ENCODE measurements at regions not wholly inside any gene's neighbourhood (a gene's known extent, or its start where the extent isn't known, plus 50 kb on each side); places are given as distances from the start of the nearest gene placed in this dataset.

DNA sequence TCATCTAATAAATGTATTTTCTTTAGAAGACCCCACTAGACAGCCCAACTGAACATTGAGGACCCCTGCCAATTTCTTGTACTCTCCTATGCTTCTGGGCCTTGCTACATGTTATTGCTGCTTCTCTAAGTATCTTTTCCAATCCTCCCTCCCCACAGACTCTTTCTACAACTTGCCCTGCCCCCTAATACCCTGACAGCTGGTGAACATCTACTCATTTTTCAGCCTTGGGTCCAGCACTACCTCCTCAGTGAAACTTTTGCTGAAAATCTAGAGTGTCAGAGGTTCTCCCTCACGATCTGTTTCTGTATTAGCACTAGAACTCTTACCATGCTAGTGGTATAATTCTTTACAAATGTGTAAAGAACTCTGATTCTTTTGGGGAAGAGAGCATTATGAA, 106.8 kb upstream of the SIX3 start:
- H4K20me1 ChIP-seq (ENCODE audit: insufficient read depth) = no peaks in the 10 kb centered on the region

DNA sequence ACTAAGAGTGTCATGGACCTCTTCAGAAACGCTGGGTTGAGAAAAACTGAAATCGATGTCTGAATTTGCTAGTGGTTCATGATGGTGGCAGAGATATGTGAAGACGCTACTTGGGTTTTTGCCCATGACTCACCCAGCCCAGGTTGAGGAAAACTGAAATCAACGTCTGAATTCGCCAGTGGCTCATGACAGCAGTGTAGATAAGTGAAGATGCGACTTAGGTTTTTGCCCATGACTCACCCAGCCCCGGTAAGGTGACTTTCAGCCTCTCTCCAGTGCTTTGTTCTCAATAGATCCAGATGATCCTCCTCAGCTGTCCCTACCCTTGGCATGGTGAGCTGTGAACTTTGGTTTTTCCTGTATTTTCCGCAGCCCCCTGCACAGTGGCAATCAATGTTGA, 105.3 kb upstream of the SIX3 start:
- Histone ChIP-seq H3K36me3 (ENCODE audit: low read depth) (no peaks in the 10 kb centered on the region), H3F3A (ENCODE audit: insufficient read depth) (no peaks in the 10 kb centered on the region), H3K4me2 (ENCODE audit: unreplicated experiment) (no peak overlapping the region), H2AFZ (no peak overlapping the region), H4K20me1 (ENCODE audit: insufficient read depth) (no peaks in the 10 kb centered on the region), H3K27me3 (replicated peaks; ENCODE audit: insufficient read depth) (peaks cover 11% of the 10 kb centered on the region), H3K27ac (no peak overlapping the region), H3K4me3 (no peak overlapping the region), H3K9me3 (ENCODE audit: low read depth) (no peaks in the 10 kb centered on the region), H3K9me2 (ENCODE audit: insufficient read depth) (no peaks in the 10 kb centered on the region), H3K4me1 (ENCODE audit: insufficient read depth) (no peaks in the 10 kb centered on the region), H3K79me2 (ENCODE audit: insufficient read depth) (no peaks in the 10 kb centered on the region), H3K9ac (no peak overlapping the region)
- no peak for TF ChIP-seq EZH2 (IDR thresholded peaks at IDR 0.05; ENCODE audit: insufficient read depth, poor library complexity, severe bottlenecking)
- no peak for TF ChIP-seq EZH2phosphoT487 (IDR thresholded peaks at IDR 0.05; ENCODE audit: insufficient read depth, low read depth)
- DNase-seq = no peak
- in situ Hi-C loops (cut with MboI) = no loop called here
- WGBS, 2 experiments (ENCODE audit: low coverage in 1 of 2, low lambda C conversion rate in 2 of 2, missing lambda C conversion rate in 2 of 2) = 61 to 65% methylated on average over 8 of the region's 8 CpGs

More for the DNA sequence above, 106.8 kb upstream of the SIX3 start:
- H3K4me2 ChIP-seq (ENCODE audit: unreplicated experiment) = no peak overlapping the region
- H3K27me3 ChIP-seq (replicated peaks; ENCODE audit: insufficient read depth) = peaks cover under 1% of the 10 kb centered on the region; the same call in 1 of the 2 replicates
- no peak overlapping the region for H3K27ac ChIP-seq
- no peaks in the 10 kb centered on the region for H3K9me3 ChIP-seq (ENCODE audit: low read depth)
- H3K4me1 ChIP-seq (ENCODE audit: insufficient read depth) = no peaks in the 10 kb centered on the region
- H3F3A ChIP-seq (ENCODE audit: insufficient read depth) = no peaks in the 10 kb centered on the region
- no peak for TF ChIP-seq EZH2phosphoT487 (IDR thresholded peaks at IDR 0.05; ENCODE audit: insufficient read depth, low read depth)
- no peaks in the 10 kb centered on the region for H3K36me3 ChIP-seq (ENCODE audit: low read depth)
- in situ Hi-C loops (cut with MboI) = no loop called here
- no peak overlapping the region for H3K4me3 ChIP-seq
- no peaks in the 10 kb centered on the region for H3K79me2 ChIP-seq (ENCODE audit: insufficient read depth)
- no peak for DNase-seq
- H3K9me2 ChIP-seq (ENCODE audit: insufficient read depth) = no peaks in the 10 kb centered on the region
- no peak overlapping the region for H2AFZ ChIP-seq
- no peak overlapping the region for H3K9ac ChIP-seq
- WGBS, 2 experiments (ENCODE audit: low coverage in 1 of 2, low lambda C conversion rate in 2 of 2, missing lambda C conversion rate in 2 of 2) = 3 to 7% methylated on average over 1 of the region's 1 CpG

DNA sequence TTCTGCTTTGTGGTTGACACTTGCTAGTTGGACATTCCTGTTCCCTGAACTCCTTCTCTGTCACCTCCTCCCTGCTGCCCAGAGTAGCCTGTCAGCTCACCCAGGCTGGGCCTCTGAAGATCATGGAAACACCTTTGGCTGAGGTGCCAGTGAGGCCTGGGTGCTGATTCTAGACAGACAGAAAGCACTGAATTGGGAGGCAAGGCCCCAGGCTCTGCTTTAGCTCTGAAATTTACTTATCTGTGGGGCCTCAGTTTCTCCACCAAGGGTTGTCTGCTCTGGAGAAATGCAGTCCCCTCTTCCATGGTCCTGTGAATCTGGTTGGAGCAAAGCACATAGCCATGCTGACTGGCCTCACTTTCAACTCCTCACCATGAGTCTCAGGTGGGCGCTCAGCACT, 104.6 kb upstream of the SIX3 start:
- in situ Hi-C loops (cut with MboI) = no loop called here
- no peaks in the 10 kb centered on the region for H3K79me2 ChIP-seq (ENCODE audit: insufficient read depth)
- TF ChIP-seq EZH2 (IDR thresholded peaks at IDR 0.05; ENCODE audit: insufficient read depth, poor library complexity, severe bottlenecking) = no peak
- TF ChIP-seq EZH2phosphoT487 (IDR thresholded peaks at IDR 0.05; ENCODE audit: insufficient read depth, low read depth) = no peak
- no peaks in the 10 kb centered on the region for H3K9me2 ChIP-seq (ENCODE audit: insufficient read depth)
- no peak for DNase-seq
- no peak overlapping the region for H2AFZ ChIP-seq
- WGBS, 2 experiments (ENCODE audit: low coverage in 1 of 2, low lambda C conversion rate in 2 of 2, missing lambda C conversion rate in 2 of 2) = 32 to 58% methylated on average over 1 of the region's 1 CpG
- no peak overlapping the region for H3K27ac ChIP-seq
- no peaks in the 10 kb centered on the region for H3K4me1 ChIP-seq (ENCODE audit: insufficient read depth)
- H4K20me1 ChIP-seq (ENCODE audit: insufficient read depth) = no peaks in the 10 kb centered on the region
- H3K9me3 ChIP-seq (ENCODE audit: low read depth) = no peaks in the 10 kb centered on the region
- no peak overlapping the region for H3K4me2 ChIP-seq (ENCODE audit: unreplicated experiment)
- peaks cover 11% of the 10 kb centered on the region for H3K27me3 ChIP-seq (replicated peaks; ENCODE audit: insufficient read depth)
- no peak overlapping the region for H3K9ac ChIP-seq
- H3F3A ChIP-seq (ENCODE audit: insufficient read depth) = no peaks in the 10 kb centered on the region
- no peaks in the 10 kb centered on the region for H3K36me3 ChIP-seq (ENCODE audit: low read depth)
- no peak overlapping the region for H3K4me3 ChIP-seq

DNA sequence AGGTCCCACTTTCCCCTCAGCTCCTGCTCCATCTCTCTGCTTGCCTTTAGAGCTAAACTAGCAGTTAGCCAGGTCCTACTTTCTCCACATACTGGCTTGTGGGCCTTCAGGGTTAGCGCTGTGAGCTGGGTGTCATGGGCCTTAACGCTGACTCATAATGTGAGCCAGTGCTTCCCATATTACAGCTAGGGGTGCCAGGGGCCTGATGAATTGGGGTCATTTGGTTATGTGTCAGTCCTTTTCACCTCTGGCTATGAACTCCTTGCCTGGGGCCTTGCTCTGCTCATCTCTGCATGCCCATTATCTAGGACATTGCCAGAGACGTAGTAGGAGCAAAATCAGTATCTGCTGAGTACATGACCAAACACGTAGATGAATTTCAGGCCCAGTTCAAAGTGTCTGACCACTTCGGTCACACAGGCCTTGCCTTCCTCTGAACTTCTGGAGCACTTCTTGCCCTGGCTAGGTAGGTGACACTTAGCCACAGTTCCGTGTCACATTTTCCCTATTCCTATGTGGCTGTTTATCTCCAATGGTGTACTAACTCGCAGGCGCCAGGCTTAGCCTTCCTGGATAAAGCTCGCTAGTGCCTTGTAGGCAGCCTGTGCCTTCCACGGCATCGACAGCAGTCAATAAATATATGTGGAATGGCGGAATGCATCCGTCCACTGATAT, 103.2 kb upstream of the SIX3 start:
- DNase-seq = no peak
- Histone ChIP-seq H3K9me2 (ENCODE audit: insufficient read depth) (no peaks in the 10 kb centered on the region), H3F3A (ENCODE audit: insufficient read depth) (no peaks in the 10 kb centered on the region), H3K27me3 (replicated peaks; ENCODE audit: insufficient read depth) (peaks cover 11% of the 10 kb centered on the region), H4K20me1 (ENCODE audit: insufficient read depth) (no peaks in the 10 kb centered on the region), H3K9me3 (ENCODE audit: low read depth) (no peaks in the 10 kb centered on the region), H3K79me2 (ENCODE audit: insufficient read depth) (no peaks in the 10 kb centered on the region), H3K27ac (no peak overlapping the region), H3K4me3 (no peak overlapping the region), H2AFZ (no peak overlapping the region), H3K4me1 (ENCODE audit: insufficient read depth) (no peaks in the 10 kb centered on the region), H3K4me2 (ENCODE audit: unreplicated experiment) (no peak overlapping the region), H3K36me3 (ENCODE audit: low read depth) (no peaks in the 10 kb centered on the region), H3K9ac (no peak overlapping the region)
- no peak for TF ChIP-seq EZH2 (IDR thresholded peaks at IDR 0.05; ENCODE audit: insufficient read depth, poor library complexity, severe bottlenecking)
- no peak for TF ChIP-seq EZH2phosphoT487 (IDR thresholded peaks at IDR 0.05; ENCODE audit: insufficient read depth, low read depth)
- 69 to 71% methylated on average over 13 of the region's 13 CpGs for WGBS, 2 experiments (ENCODE audit: low coverage in 1 of 2, low lambda C conversion rate in 2 of 2, missing lambda C conversion rate in 2 of 2)
- in situ Hi-C loops (cut with MboI) = no loop called here

DNA sequence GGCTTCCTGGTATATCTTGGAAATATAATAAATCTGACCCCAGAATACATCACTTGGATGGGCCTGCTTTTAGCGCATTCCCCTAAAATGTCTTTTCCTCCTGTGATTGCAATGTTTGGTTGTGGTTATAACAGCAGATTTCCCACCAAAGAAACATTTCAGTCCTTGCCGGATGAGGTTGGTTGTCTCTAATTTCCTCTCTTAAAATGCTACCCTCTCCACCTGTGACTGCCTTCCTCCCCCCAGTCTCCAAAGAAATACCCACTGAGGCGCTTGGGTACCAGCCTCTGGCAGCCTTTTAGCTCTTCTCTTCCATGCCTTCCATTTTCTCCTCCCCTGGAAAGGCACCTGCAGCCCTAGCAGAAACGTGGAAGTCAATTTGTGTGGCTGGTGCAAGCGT, 102.1 kb upstream of the SIX3 start:
- DNase-seq = no peak
- H4K20me1 ChIP-seq (ENCODE audit: insufficient read depth) = no peaks in the 10 kb centered on the region
- TF ChIP-seq EZH2 (IDR thresholded peaks at IDR 0.05; ENCODE audit: insufficient read depth, poor library complexity, severe bottlenecking) = no peak
- no peak overlapping the region for H3K27ac ChIP-seq
- no peaks in the 10 kb centered on the region for H3K9me3 ChIP-seq (ENCODE audit: low read depth)
- no peaks in the 10 kb centered on the region for H3K79me2 ChIP-seq (ENCODE audit: insufficient read depth)
- in situ Hi-C loops (cut with MboI) = no loop called here
- H3F3A ChIP-seq (ENCODE audit: insufficient read depth) = no peaks in the 10 kb centered on the region
- no peaks in the 10 kb centered on the region for H3K36me3 ChIP-seq (ENCODE audit: low read depth)
- H3K4me1 ChIP-seq (ENCODE audit: insufficient read depth) = no peaks in the 10 kb centered on the region
- WGBS, 2 experiments (ENCODE audit: low coverage in 1 of 2, low lambda C conversion rate in 2 of 2, missing lambda C conversion rate in 2 of 2) = 43 to 51% methylated on average over 5 of the region's 5 CpGs
- no peak overlapping the region for H3K9ac ChIP-seq
- no peaks in the 10 kb centered on the region for H3K9me2 ChIP-seq (ENCODE audit: insufficient read depth)
- H2AFZ ChIP-seq = no peak overlapping the region
- H3K27me3 ChIP-seq (replicated peaks; ENCODE audit: insufficient read depth) = peaks cover 11% of the 10 kb centered on the region
- H3K4me3 ChIP-seq = no peak overlapping the region
- H3K4me2 ChIP-seq (ENCODE audit: unreplicated experiment) = no peak overlapping the region

All from GM23248 (cell line).